H1 (cell line): ENCODE measurements at regions not wholly inside any gene's neighbourhood (a gene's known extent, or its start where the extent isn't known, plus 50 kb on each side); places are given as distances from the start of the nearest gene placed in this dataset.

Experiments
- CBX5 ChIP-seq: fragments of 300-800, 300-1000 bp; sonication (generic); IDR thresholded peaks from 2 replicates; pipeline ENCODE4 v1.7.1; 2016; ENCODE audit warnings: antibody characterized with exemption, low read length, low read depth
- CHD1 ChIP-seq: IDR thresholded peaks from 2 replicates; pipeline ENCODE4 v1.6.1; 2012; ENCODE audit warnings: low read depth, low read length, improper control_type of control experiment
- CHD7 ChIP-seq: fragments of 300-600 bp; sonication (generic); IDR thresholded peaks from 2 replicates; pipeline ENCODE4 v1.7.1; 2012; ENCODE audit warnings: low read length, moderate library complexity, mild to moderate bottlenecking, inconsistent platforms; ENCODE audit not compliant: insufficient replicate concordance
- CTCF ChIP-seq, 3 experiments: IDR thresholded peaks; 1 replicate in 2 of 3; 2 replicates in 1 of 3; pipeline versions ENCODE4 v1.5.1 to v1.6.1; 2011; ENCODE audit warnings: low read length in 3 of 3, mild to moderate bottlenecking in 3 of 3, inconsistent platforms in 2 of 3, low read depth in 1 of 3, moderate library complexity in 1 of 3; ENCODE audit not compliant: insufficient read depth in 1 of 3; ENCODE audit errors: control extremely low read depth in 1 of 3
- GABPA ChIP-seq: IDR thresholded peaks from 2 replicates; pipeline ENCODE4 v1.6.1; 2011; ENCODE audit warnings: mild to moderate bottlenecking, low read length, moderate library complexity, borderline replicate concordance; ENCODE audit not compliant: insufficient read depth
- JUND ChIP-seq: IDR thresholded peaks from 2 replicates; pipeline ENCODE4 v1.6.1; 2011; ENCODE audit warnings: mild to moderate bottlenecking, improper control_type of control experiment, low read length
- POLR2A ChIP-seq, 2 experiments: IDR thresholded peaks; 1 replicate in 1 of 2; 2 replicates in 1 of 2; pipeline ENCODE4 v1.6.1; 2011; ENCODE audit warnings: low read depth in 2 of 2, low read length in 2 of 2, mild to moderate bottlenecking in 2 of 2; ENCODE audit errors: control extremely low read depth in 1 of 2
- POLR2AphosphoS5 ChIP-seq: IDR thresholded peaks from 2 replicates; pipeline ENCODE4 v1.6.1; 2011; ENCODE audit warnings: low read depth, low read length
- RXRA ChIP-seq: IDR thresholded peaks from 2 replicates; pipeline ENCODE4 v1.6.1; 2011; ENCODE audit warnings: low read depth, mild to moderate bottlenecking, low read length, moderate library complexity; ENCODE audit not compliant: insufficient read depth
- SUZ12 ChIP-seq: fragments of 200-600 bp; sonication (generic); IDR thresholded peaks from 2 replicates; pipeline ENCODE4 v1.6.1; 2012; ENCODE audit warnings: mild to moderate bottlenecking, inconsistent platforms, low read length, moderate library complexity, mixed read lengths
- TBP ChIP-seq: IDR thresholded peaks from 2 replicates; pipeline ENCODE4 v1.6.1; 2011; ENCODE audit warnings: low read depth, low read length, improper control_type of control experiment

- no peak for TF ChIP-seq CHD7
- no peak for TF ChIP-seq POLR2A (IDR thresholded peaks at IDR 0.05; ENCODE audit: control extremely low read depth in 1 of 2, low read depth in 2 of 2, low read length in 2 of 2)
- no peak for TF ChIP-seq CBX5
- TF ChIP-seq POLR2AphosphoS5, result no peak
- TF ChIP-seq CHD1, result no peak
- TF ChIP-seq RXRA, result no peak
- TF ChIP-seq CTCF (IDR thresholded peaks at IDR 0.05; ENCODE audit: control extremely low read depth in 1 of 3, insufficient read depth in 1 of 3, low read depth in 1 of 3, low read length in 3 of 3), result no peak
- no peak for TF ChIP-seq SUZ12
- no peak for TF ChIP-seq JUND
- TF ChIP-seq GABPA, result no peak
- TF ChIP-seq TBP, result no peak
Observed at GRCh38 chr17:79230576-79230975, 156.0 kb downstream of the ENGASE start (continued).
